ENCODE measurements at regions not wholly inside any gene's neighbourhood (a gene's known extent, or its start where the extent isn't known, plus 50 kb on each side); places are given as distances from the start of the nearest gene placed in this dataset.
"Not testable (repeated sequence)": the region's sequence is repeated elsewhere in the genome, so short reads cannot be mapped to it uniquely, and the experiment has no call there.

DNA sequence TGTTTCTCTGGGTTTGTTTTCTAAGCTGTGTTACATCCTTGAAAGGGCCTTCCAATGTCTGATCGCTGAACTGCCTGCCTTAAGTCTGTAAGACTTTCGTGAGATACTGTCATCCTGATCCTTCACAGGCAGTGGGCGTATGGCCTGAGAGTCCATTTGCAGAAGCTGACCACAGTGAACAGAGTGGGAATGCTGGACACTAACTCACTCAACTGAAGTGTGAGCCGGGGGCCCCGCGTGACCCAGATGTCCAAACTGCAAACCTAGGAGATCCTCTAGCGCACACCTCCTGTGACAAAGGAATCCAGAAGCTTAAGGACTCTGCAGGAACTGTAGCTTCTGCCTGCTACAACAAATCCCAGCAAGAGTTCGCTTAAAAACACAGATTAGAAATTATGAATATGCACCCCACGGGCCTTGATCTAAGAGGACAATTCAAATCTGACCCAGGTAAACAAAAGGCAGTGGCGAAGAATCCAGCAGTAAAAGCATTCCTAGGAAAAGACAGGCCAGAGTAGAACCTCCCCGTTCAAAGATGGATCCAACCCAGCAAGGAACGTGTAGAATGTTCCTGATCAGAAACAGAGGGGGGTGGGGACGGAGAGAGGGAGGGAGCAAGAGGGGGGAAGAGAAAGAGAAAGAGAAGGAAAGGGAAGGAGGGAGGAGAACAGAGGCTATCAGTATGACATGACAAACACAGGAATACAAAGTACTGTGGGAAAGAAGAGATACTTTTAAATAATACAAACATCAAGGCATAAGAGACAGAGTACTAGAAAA, 135.0 kb upstream of the AFDN start:
- no peak for DNase-seq (ENCODE audit: low spot score)
- TF ChIP-seq, protein P1, sequence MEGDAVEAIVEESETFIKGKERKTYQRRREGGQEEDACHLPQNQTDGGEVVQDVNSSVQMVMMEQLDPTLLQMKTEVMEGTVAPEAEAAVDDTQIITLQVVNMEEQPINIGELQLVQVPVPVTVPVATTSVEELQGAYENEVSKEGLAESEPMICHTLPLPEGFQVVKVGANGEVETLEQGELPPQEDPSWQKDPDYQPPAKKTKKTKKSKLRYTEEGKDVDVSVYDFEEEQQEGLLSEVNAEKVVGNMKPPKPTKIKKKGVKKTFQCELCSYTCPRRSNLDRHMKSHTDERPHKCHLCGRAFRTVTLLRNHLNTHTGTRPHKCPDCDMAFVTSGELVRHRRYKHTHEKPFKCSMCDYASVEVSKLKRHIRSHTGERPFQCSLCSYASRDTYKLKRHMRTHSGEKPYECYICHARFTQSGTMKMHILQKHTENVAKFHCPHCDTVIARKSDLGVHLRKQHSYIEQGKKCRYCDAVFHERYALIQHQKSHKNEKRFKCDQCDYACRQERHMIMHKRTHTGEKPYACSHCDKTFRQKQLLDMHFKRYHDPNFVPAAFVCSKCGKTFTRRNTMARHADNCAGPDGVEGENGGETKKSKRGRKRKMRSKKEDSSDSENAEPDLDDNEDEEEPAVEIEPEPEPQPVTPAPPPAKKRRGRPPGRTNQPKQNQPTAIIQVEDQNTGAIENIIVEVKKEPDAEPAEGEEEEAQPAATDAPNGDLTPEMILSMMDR (IDR thresholded peaks at IDR 0.05), result no peak
- Histone ChIP-seq H3K4me3 (no peak overlapping the region), H3K27ac (no peak overlapping the region)

DNA sequence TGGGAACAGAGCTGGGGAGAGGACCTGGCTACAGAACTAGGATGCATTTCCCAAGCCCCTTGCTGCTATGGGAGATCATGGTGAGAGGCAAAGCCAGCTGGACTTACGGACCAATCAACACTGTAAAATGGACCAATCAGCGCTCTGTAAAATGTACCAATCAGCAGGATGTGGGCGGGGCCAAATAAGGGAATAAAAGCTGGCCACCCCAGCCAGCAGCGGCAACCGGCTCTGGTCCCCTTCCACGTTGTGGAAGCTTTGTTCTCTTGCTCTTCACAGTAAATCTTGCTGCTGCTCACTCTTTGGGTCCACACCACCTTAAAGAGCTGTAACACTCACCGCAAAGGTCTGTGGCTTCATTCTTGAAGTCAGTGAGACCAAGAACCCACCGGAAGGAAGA, 133.2 kb upstream of the AFDN start:
- not testable (repeated sequence) for H3K27ac ChIP-seq; H3K4me3 ChIP-seq; DNase-seq (ENCODE audit: low spot score)

DNA sequence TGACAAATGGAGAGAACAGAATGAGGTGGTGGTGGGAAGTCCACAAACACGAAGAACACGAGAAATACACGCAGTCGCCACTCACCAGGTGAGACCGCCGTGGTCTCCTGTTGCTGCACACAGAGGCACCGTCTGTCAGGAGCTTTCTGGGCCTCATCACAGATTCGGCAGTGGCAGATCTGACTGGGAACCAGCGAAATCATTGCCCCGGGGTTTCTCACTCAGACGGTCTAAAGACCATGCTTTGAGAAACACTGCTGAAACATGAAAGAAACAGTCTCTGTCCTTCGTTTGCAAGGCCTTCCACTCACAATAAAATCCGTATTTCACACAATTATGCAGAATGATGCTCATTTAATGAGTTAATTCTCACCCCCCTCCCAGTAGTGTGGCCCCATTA, 130.9 kb upstream of the AFDN start:
- TF ChIP-seq, protein P1 (IDR thresholded peaks at IDR 0.05), result no peak
- Histone ChIP-seq H3K4me3 (no peak overlapping the region), H3K27ac (no peak overlapping the region)
- no peak for DNase-seq (ENCODE audit: low spot score)

DNA sequence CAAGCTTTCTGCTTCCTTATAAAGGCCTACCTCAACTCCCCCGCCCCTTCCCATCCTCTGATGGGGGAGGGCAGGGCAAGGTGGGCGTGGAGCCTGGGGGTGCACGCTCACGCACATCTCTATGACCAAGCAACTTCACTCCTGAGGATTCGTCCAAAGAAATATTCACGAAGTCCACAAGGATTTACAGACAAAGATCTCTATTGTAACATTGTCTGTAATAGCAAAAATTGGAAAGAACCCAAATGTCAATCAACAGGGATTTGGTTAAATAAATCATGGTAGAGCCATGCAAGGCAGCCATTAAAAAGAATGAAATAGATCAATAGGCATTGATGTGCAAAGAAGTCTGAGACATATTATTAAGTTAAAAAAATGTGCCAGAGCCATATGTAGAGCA, 130.4 kb upstream of the AFDN start:
- no peak overlapping the region for H3K4me3 ChIP-seq
- TF ChIP-seq, protein P1 (IDR thresholded peaks at IDR 0.05), result no peak
- no peak for DNase-seq (ENCODE audit: low spot score)
- H3K27ac ChIP-seq, result no peak overlapping the region

DNA sequence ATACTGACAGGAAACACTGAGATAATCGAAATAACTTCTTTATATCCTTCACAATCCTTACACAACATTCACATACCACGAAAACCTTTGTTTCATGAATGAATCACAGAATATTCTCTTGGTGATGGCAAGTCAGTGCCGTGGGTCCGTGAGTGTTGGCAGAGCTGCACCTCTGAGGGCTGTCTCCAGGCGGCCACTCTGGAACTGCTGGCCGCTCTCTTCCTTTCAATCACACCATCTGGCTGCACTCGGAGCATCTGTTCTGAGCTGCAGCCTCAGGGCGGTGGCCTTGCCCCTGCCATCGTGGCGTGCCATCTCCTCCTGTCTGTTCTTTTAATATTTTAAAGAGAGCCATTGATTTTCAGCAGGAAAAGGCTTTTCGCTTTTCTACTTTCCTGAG, 129.4 kb upstream of the AFDN start:
- no peak for DNase-seq (ENCODE audit: low spot score)
- H3K27ac ChIP-seq, result no peak overlapping the region
- TF ChIP-seq, protein P1 (IDR thresholded peaks at IDR 0.05), result no peak
- H3K4me3 ChIP-seq, result no peak overlapping the region

DNA sequence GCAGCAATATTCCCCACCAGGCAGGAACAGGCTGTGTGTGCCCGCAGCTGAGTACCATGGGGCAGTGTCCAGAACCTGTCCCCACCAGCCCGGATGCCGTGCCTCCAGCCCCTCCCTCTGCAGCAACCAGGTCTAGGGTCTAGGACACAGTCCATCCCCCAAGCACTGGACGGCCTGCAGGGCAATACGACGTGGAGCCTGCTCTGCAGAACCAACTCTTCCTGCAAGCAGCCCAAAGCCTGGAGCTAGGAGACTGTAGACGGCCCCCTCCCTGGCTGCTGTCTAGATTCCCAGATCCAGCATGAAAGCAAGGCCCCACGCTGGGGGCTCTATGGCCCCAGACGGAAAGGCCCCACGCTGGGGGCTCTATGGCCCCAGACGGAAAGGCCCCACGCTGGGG, 128.2 kb upstream of the AFDN start:
- Histone ChIP-seq H3K4me3 (no peak overlapping the region), H3K27ac (no peak overlapping the region)
- TF ChIP-seq, protein P1 (IDR thresholded peaks at IDR 0.05), result no peak
- no peak for DNase-seq (ENCODE audit: low spot score)

DNA sequence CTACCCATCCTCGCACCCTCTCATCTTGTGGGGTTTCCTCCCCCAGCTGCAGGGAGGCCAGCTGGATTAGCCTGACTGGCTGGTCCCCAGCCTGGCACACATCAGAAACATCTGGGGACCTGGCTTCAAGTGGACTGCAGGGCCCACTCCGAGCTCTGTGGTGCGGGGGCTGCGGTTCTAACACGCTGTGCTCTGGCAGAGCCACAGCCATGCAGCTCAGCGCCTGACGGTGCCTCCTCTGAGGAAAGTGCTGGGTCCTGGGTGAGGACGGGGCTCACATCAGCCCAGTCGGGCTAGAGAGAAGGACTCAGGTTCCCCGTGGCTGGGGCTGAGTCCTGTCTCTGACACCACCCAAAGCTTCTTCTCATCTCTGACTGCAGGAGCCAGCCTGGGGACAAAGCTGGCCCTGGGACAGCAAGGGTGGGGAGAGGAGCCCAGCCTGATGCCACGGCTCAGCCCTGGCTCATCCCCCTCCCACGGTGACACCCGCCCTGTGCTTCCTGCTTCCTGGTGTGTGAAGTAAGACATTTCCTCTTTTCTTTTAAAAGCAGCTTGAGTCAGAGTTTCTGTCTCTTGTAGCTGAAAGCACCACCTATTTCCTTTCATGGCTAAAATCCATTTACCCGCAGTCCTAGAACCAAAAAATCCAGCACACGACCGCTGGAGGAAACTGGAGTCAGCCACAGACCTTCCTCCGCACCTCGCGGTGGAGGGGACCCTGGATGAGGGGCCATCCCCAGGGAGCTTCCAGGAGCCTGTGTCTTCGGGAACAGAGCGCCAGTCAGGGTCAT, 127.4 kb upstream of the AFDN start:
- DNase-seq (ENCODE audit: low spot score), result no peak
- H3K27ac ChIP-seq, result peak overlapping the region in 1 of 2 donors; percentile 79
- peak overlapping the region; percentile 31 for H3K4me3 ChIP-seq
- TF ChIP-seq, protein P1 (IDR thresholded peaks at IDR 0.05), result no peak

Measured in coronary artery (tissue), 2 donors.